Activated naive CD8-positive, alpha-beta T cell (primary cell): ENCODE measurements at regions not wholly inside any gene's neighbourhood (a gene's known extent, or its start where the extent isn't known, plus 50 kb on each side); places are given as distances from the start of the nearest gene placed in this dataset.
A peak's percentile ranks its signal among the peaks of the same experiment; 100 is the strongest.

ENCODE experiments used
- H3K27ac Mint-ChIP-seq: one replicate; pipeline ENCODE4 v1.8.0; 2021; ENCODE audit warnings: mixed read lengths
- H3K27me3 Mint-ChIP-seq: one replicate; pipeline ENCODE4 v1.8.0; 2021; ENCODE audit warnings: mixed read lengths
- H3K36me3 Mint-ChIP-seq: one replicate; pipeline ENCODE4 v1.8.0; 2021; ENCODE audit warnings: mixed read lengths
- H3K4me1 Mint-ChIP-seq: one replicate; pipeline ENCODE4 v1.8.0; 2021; ENCODE audit warnings: low read depth, mixed read lengths
- H3K4me3 Mint-ChIP-seq: one replicate; pipeline ENCODE4 v1.8.0; 2021; ENCODE audit warnings: mild to moderate bottlenecking, mixed read lengths
- H3K9me3 Mint-ChIP-seq: one replicate; pipeline ENCODE4 v1.8.0; 2021; ENCODE audit warnings: low read depth, mixed read lengths

DNA sequence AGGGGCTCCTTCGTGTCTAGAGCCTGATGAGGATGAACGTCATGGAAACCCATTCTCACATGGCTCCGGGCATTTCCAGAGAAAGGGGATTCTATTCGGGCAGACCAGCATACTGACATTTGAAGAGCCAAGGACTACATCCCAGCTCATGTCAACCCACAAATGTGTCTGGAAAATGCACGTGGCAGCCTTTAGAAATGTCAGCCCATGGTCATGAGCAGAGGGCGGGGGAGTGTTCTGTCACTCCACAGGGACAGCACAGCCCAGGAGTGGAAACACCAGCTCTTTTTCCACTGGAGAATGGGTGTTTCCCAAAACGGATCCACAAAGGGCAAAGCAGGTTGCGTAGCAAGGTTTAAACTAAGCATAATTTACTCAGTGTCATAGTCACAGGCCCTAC is 207.0 kb downstream of the BCOR start:
- H3K27me3 Mint-ChIP-seq = no peaks in the 10 kb centered on the region
- H3K4me1 Mint-ChIP-seq = peaks cover 24% of the 10 kb centered on the region
- H3K4me3 Mint-ChIP-seq = no peak overlapping the region
- H3K36me3 Mint-ChIP-seq = no peaks in the 10 kb centered on the region
- H3K27ac Mint-ChIP-seq = no peak overlapping the region
- no peaks in the 10 kb centered on the region for H3K9me3 Mint-ChIP-seq

GRCh38 chrX:39891781-39892180 is 206.0 kb downstream of the BCOR start:
- peak overlapping the region; percentile 50 for H3K27ac Mint-ChIP-seq
- H3K36me3 Mint-ChIP-seq = no peaks in the 10 kb centered on the region
- no peaks in the 10 kb centered on the region for H3K27me3 Mint-ChIP-seq
- no peak overlapping the region for H3K4me3 Mint-ChIP-seq
- H3K9me3 Mint-ChIP-seq = no peaks in the 10 kb centered on the region
- peaks cover 24% of the 10 kb centered on the region for H3K4me1 Mint-ChIP-seq

GRCh38 chrX:39893417-39894338 is 204.1 kb downstream of the BCOR start:
- Mint-ChIP-seq H3K4me1 (peaks cover 21% of the 10 kb centered on the region), H3K9me3 (no peaks in the 10 kb centered on the region), H3K27ac (no peak overlapping the region), H3K4me3 (no peak overlapping the region), H3K27me3 (no peaks in the 10 kb centered on the region), H3K36me3 (no peaks in the 10 kb centered on the region)

GRCh38 chrX:39894683-39895082 is 203.1 kb downstream of the BCOR start:
- Mint-ChIP-seq H3K4me3 (no peak overlapping the region), H3K36me3 (no peaks in the 10 kb centered on the region), H3K9me3 (no peaks in the 10 kb centered on the region), H3K27ac (no peak overlapping the region), H3K27me3 (no peaks in the 10 kb centered on the region), H3K4me1 (peaks cover 17% of the 10 kb centered on the region)

GRCh38 chrX:39895218-39896110 is 202.3 kb downstream of the BCOR start:
- no peak overlapping the region for H3K4me3 Mint-ChIP-seq
- H3K27me3 Mint-ChIP-seq = no peaks in the 10 kb centered on the region
- no peaks in the 10 kb centered on the region for H3K9me3 Mint-ChIP-seq
- H3K27ac Mint-ChIP-seq = no peak overlapping the region
- H3K4me1 Mint-ChIP-seq = peaks cover 17% of the 10 kb centered on the region
- no peaks in the 10 kb centered on the region for H3K36me3 Mint-ChIP-seq

DNA sequence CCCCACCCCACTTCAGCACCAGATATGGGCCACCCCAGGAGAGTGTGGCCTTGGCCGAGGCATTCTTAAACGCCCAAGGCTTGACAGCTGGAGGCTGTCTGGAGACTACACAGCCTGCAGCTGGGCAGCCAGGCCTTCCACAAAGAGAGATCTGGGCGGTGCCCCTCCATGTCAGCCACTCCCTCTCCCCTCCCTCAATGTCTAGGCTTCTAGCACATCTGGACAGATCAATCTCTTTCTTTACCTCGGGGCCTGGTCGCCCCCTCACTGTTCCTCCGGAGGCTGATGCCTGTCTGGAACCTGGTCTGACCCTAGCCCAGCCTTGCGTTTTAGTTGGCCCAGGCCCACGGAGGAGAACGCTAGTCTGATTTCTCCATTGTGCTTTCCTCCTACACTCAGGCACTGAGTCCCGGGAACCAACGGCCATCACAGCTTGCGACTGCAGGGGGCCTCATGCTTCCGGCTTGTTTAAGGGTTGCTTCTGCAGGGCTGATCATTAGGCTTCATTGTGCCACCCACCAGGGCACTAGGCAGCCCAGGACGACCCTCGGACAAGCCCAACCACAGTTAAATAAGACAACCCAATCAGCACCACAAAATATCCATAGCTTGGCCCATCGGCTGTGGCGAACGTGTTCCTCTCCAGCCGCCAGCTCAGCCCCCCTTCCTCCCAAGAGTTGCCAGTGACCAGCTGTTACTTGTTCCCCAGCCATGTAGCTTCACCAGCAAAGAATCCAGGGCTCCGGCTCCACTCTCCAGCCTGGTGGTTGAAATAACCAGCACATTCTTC is 200.6 kb downstream of the BCOR start:
- peaks cover 4% of the 10 kb centered on the region for H3K4me1 Mint-ChIP-seq
- H3K27me3 Mint-ChIP-seq = no peaks in the 10 kb centered on the region

GRCh38 chrX:39897741-39898097 is 200.0 kb downstream of the BCOR start:
- H3K4me3 Mint-ChIP-seq = no peak overlapping the region
- H3K27ac Mint-ChIP-seq = no peak overlapping the region
- no peaks in the 10 kb centered on the region for H3K9me3 Mint-ChIP-seq
- no peaks in the 10 kb centered on the region for H3K27me3 Mint-ChIP-seq
- no peaks in the 10 kb centered on the region for H3K36me3 Mint-ChIP-seq
- H3K4me1 Mint-ChIP-seq = peaks cover 4% of the 10 kb centered on the region

More for the DNA sequence above, 200.6 kb downstream of the BCOR start:
- Mint-ChIP-seq H3K36me3 (no peaks in the 10 kb centered on the region), H3K27ac (no peak overlapping the region), H3K4me3 (no peak overlapping the region), H3K9me3 (no peaks in the 10 kb centered on the region)

DNA sequence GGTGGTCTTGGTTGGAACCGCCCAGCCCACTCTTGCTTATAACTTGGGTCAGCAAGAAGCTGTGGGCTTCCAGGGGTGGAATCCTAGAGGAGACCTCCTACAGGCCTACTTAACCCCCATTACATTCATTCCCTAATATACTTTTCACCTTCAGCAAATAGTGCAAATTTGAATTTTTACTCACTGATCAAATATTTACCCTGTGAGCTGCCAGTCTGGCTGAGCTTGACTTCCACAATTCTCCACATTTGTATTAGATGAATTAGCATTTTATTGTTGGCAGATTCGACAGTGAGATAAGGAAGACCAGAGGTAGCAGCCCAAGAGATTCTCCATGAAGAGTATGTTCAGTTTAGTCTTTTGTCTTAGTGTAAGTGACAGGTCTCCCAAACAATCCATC is 199.6 kb downstream of the BCOR start:
- no peak overlapping the region for H3K27ac Mint-ChIP-seq
- H3K4me1 Mint-ChIP-seq = peaks cover 3% of the 10 kb centered on the region
- H3K4me3 Mint-ChIP-seq = no peak overlapping the region
- H3K36me3 Mint-ChIP-seq = no peaks in the 10 kb centered on the region
- no peaks in the 10 kb centered on the region for H3K27me3 Mint-ChIP-seq
- no peaks in the 10 kb centered on the region for H3K9me3 Mint-ChIP-seq

DNA sequence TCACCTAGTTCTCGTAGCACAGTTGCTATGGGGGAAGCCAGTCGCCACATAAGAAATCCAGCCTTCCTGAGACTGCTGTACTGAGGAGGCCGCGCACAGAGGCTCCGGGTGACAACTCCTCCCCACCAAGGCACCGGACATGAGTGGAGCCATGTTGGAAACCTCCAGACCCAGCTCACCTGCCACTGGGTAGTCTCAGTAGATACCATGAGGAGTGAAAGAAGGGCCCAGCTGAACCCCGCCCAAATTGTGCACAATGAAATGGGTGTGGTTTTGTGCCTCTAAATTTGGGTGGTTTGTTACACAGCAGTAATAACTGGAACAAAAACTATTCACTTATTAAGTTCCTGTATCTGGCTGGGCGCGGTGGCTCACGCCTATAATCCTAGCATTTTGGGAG is 198.7 kb downstream of the BCOR start:
- H3K4me1 Mint-ChIP-seq = peaks cover 3% of the 10 kb centered on the region
- H3K36me3 Mint-ChIP-seq = no peaks in the 10 kb centered on the region
- no peak overlapping the region for H3K4me3 Mint-ChIP-seq
- no peaks in the 10 kb centered on the region for H3K9me3 Mint-ChIP-seq
- no peaks in the 10 kb centered on the region for H3K27me3 Mint-ChIP-seq
- no peak overlapping the region for H3K27ac Mint-ChIP-seq

GRCh38 chrX:39899856-39900776 is 197.6 kb downstream of the BCOR start:
- Mint-ChIP-seq H3K27me3 (no peaks in the 10 kb centered on the region), H3K36me3 (no peaks in the 10 kb centered on the region), H3K4me1 (peaks cover 3% of the 10 kb centered on the region), H3K9me3 (no peaks in the 10 kb centered on the region), H3K27ac (no peak overlapping the region), H3K4me3 (no peak overlapping the region)

DNA sequence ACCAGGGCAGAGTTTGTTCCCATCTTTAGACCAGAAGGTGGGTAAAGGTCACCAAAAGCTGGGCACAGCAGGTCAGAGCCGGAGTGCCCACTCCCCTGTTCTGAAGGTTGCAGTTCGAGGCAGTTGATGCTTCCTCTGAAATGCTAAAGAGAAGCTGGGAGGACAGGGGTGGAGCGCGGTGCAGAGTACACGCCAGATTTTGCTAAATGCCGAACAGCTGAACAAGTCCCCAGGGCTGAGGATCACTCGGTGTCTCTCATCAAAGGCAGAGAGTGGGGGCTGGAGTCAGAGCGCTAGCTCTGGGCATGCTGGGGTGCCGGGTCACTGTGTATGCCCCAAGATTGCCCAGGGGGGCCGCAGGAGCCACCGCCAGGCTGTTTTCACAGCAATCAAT is 197.0 kb downstream of the BCOR start:
- H3K27me3 Mint-ChIP-seq = no peaks in the 10 kb centered on the region
- H3K36me3 Mint-ChIP-seq = no peaks in the 10 kb centered on the region
- H3K4me3 Mint-ChIP-seq = no peak overlapping the region
- H3K27ac Mint-ChIP-seq = no peak overlapping the region
- peaks cover 6% of the 10 kb centered on the region for H3K4me1 Mint-ChIP-seq
- H3K9me3 Mint-ChIP-seq = no peaks in the 10 kb centered on the region

GRCh38 chrX:39903343-39903742 is 194.4 kb downstream of the BCOR start:
- H3K27ac Mint-ChIP-seq = no peak overlapping the region
- H3K4me1 Mint-ChIP-seq = peaks cover 6% of the 10 kb centered on the region
- H3K4me3 Mint-ChIP-seq = no peak overlapping the region
- H3K27me3 Mint-ChIP-seq = no peaks in the 10 kb centered on the region
- H3K36me3 Mint-ChIP-seq = no peaks in the 10 kb centered on the region
- no peaks in the 10 kb centered on the region for H3K9me3 Mint-ChIP-seq

DNA sequence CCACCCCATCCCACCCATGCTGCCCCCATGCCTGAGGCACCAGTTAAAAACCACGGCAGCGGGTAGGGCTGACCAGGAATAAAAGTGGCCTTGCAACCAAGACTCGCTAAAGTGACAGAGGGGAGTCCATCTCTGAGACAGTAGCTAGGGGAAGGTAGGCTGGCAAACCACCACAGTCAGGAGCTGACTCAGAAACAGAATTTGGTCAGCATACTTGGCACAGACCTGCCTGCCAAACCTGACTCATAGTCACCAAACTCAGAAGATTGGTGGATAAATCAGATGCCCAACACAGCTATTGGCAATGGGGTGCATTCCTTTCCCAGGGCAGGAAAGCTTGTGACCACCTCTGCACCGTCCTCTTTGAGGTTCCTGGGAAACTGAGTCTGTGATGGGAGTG is 193.8 kb downstream of the BCOR start:
- H3K4me1 Mint-ChIP-seq = peaks cover 9% of the 10 kb centered on the region
- H3K27ac Mint-ChIP-seq = no peak overlapping the region
- no peaks in the 10 kb centered on the region for H3K36me3 Mint-ChIP-seq
- no peak overlapping the region for H3K4me3 Mint-ChIP-seq
- no peaks in the 10 kb centered on the region for H3K27me3 Mint-ChIP-seq
- no peaks in the 10 kb centered on the region for H3K9me3 Mint-ChIP-seq
